Mesenchymal stem cell (in vitro differentiated cells and primary cell): ENCODE measurements at regions not wholly inside any gene's neighbourhood (a gene's known extent, or its start where the extent isn't known, plus 50 kb on each side); places are given as distances from the start of the nearest gene placed in this dataset.

Source experiments
- DNase-seq: peaks from one replicate; pipeline ENCODE4 v3.0.0-alpha.2; 2013
- H2AFZ ChIP-seq: one replicate; pipeline ENCODE4 v1.6.1; 2013; ENCODE audit warnings: low read depth, mild to moderate bottlenecking, control low read depth, inconsistent platforms, low read length, moderate library complexity
- H2AK5ac ChIP-seq: 2 replicates; pipeline ENCODE4 v1.6.1; 2013; ENCODE audit warnings: low read length, moderate library complexity, mild to moderate bottlenecking, inconsistent platforms; ENCODE audit not compliant: severe bottlenecking
- H2BK120ac ChIP-seq: one replicate; pipeline ENCODE4 v1.6.1; 2013; ENCODE audit warnings: low read depth, mild to moderate bottlenecking, inconsistent platforms, low read length, moderate library complexity
- H2BK12ac ChIP-seq, 2 experiments: one replicate each; pipeline ENCODE4 v1.6.1; 2013; ENCODE audit warnings: inconsistent platforms in 2 of 2, low read length in 2 of 2, mild to moderate bottlenecking in 2 of 2, moderate library complexity in 2 of 2, control low read depth in 1 of 2
- H2BK15ac ChIP-seq: one replicate; pipeline ENCODE4 v1.6.1; 2013; ENCODE audit warnings: mild to moderate bottlenecking, low read depth, inconsistent platforms; ENCODE audit not compliant: poor library complexity, severe bottlenecking
- H2BK5ac ChIP-seq: 2 replicates; pipeline ENCODE4 v1.6.1; 2013; ENCODE audit warnings: low read depth, mild to moderate bottlenecking, low read length, control low read depth, inconsistent platforms; ENCODE audit not compliant: poor library complexity, severe bottlenecking
- H3K14ac ChIP-seq, 2 experiments: one replicate each; pipeline ENCODE4 v1.6.1; 2013; ENCODE audit warnings: inconsistent platforms in 2 of 2, low read length in 2 of 2, control low read depth in 1 of 2, mild to moderate bottlenecking in 1 of 2, moderate library complexity in 1 of 2
- H3K18ac ChIP-seq, 2 experiments: one replicate each; pipeline ENCODE4 v1.6.1; 2013; ENCODE audit warnings: inconsistent platforms in 2 of 2, low read length in 2 of 2, control low read depth in 1 of 2, low read depth in 1 of 2, mild to moderate bottlenecking in 1 of 2
- H3K23ac ChIP-seq, 2 experiments: one replicate each; pipeline ENCODE4 v1.6.1; 2013; ENCODE audit warnings: inconsistent platforms in 2 of 2, low read length in 2 of 2, mild to moderate bottlenecking in 2 of 2, moderate library complexity in 2 of 2, control low read depth in 1 of 2
- H3K27ac ChIP-seq: 2 replicates; pipeline ENCODE4 v1.5.1; 2013; ENCODE audit warnings: mild to moderate bottlenecking, moderate library complexity, low read length, control low read depth, inconsistent platforms; ENCODE audit not compliant: poor library complexity, severe bottlenecking
- H3K27me3 ChIP-seq, 2 experiments: 2 replicates each; pipeline versions ENCODE4 v1.6.1 to v1.7.0; 2013; ENCODE audit warnings: low read length in 2 of 2, mild to moderate bottlenecking in 2 of 2, moderate library complexity in 2 of 2, control low read depth in 1 of 2, inconsistent platforms in 1 of 2; ENCODE audit not compliant: control insufficient read depth in 1 of 2, insufficient read depth in 1 of 2
- H3K36me3 ChIP-seq, 2 experiments: 2 replicates each; pipeline versions ENCODE4 v1.6.1 to v1.7.0; 2013; ENCODE audit warnings: low read length in 2 of 2, control low read depth in 1 of 2, inconsistent platforms in 1 of 2, low read depth in 1 of 2, mild to moderate bottlenecking in 1 of 2; ENCODE audit not compliant: insufficient read depth in 2 of 2, control insufficient read depth in 1 of 2
- H3K4ac ChIP-seq, 2 experiments: one replicate each; pipeline ENCODE4 v1.6.1; 2013; ENCODE audit warnings: inconsistent platforms in 2 of 2, low read length in 2 of 2, mild to moderate bottlenecking in 2 of 2, moderate library complexity in 2 of 2, control low read depth in 1 of 2, low read depth in 1 of 2
- H3K4me1 ChIP-seq: 2 replicates; pipeline ENCODE4 v1.6.1; 2013; ENCODE audit warnings: low read depth, low read length, control low read depth; ENCODE audit not compliant: control insufficient read depth, insufficient read depth
- H3K4me2 ChIP-seq: 2 replicates; pipeline ENCODE4 v1.6.1; 2013; ENCODE audit warnings: low read length, mild to moderate bottlenecking, inconsistent platforms; ENCODE audit not compliant: poor library complexity, severe bottlenecking
- H3K4me3 ChIP-seq, 2 experiments: 2 replicates each; pipeline versions ENCODE4 v1.5.1 to v1.7.0; 2013; ENCODE audit warnings: low read length in 2 of 2, mild to moderate bottlenecking in 2 of 2, control low read depth in 1 of 2, low read depth in 1 of 2; ENCODE audit not compliant: insufficient read depth in 1 of 2
- H3K79me1 ChIP-seq: replicated peaks from 2 replicates; pipeline ENCODE4 v1.6.1; 2013; ENCODE audit warnings: mild to moderate bottlenecking, control low read depth, low read length, inconsistent platforms; ENCODE audit not compliant: poor library complexity, severe bottlenecking
- H3K9ac ChIP-seq: 2 replicates; pipeline ENCODE4 v1.7.0; 2013; ENCODE audit warnings: mild to moderate bottlenecking, low read length, moderate library complexity
- H3K9me3 ChIP-seq: 2 replicates; pipeline ENCODE4 v1.7.0; 2013; ENCODE audit warnings: mild to moderate bottlenecking, low read length; ENCODE audit not compliant: control insufficient read depth
- H4K8ac ChIP-seq: one replicate; pipeline ENCODE4 v1.6.1; 2013; ENCODE audit warnings: inconsistent platforms, mild to moderate bottlenecking, low read length, moderate library complexity
- H4K91ac ChIP-seq: one replicate; pipeline ENCODE4 v1.6.1; 2013; ENCODE audit warnings: mild to moderate bottlenecking, low read length, inconsistent platforms
- WGBS: methylation state at CpG from one replicate; pipeline ENCODE4 v1.1.7; 2013; ENCODE audit warnings: mixed read lengths; 5-methylcytosine and 5-hydroxymethylcytosine counted together

GRCh38 chr3:5423076-5423475 lies 235.6 kb downstream of the EDEM1 start:
- no peak overlapping the region for H2BK5ac ChIP-seq

DNA sequence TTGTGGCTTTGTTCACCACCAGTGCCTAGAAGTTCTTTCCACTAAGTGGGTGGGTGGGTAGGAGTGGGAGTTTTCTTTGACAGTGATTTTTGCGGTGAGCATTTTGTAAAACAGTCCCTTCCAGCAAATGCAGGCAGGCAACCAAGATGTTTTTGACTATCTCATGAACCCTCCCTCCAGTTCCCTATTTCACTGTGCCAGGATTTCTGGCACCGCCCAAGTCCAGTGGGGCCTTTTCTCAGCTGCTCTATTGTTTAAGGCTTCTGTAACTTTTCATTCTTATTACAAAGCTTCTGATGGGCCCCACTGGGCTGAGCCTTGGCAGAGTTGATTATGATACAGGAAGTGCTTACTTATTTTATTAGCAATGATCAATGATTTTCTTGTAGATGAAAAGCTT lies 236.0 kb downstream of the EDEM1 start:
- no peak overlapping the region for H2BK120ac ChIP-seq
- no peak overlapping the region for H3K4me2 ChIP-seq
- no peak overlapping the region for H3K4ac ChIP-seq
- H2BK15ac ChIP-seq, result no peak overlapping the region
- H3K18ac ChIP-seq, result no peak overlapping the region
- H3K9ac ChIP-seq, result no peak overlapping the region
- H3K4me3 ChIP-seq, result no peak overlapping the region
- peaks cover 4 to 8% of the 10 kb centered on the region in 2 experiments for H3K27me3 ChIP-seq
- no peaks in the 10 kb centered on the region for H3K79me1 ChIP-seq
- no peak overlapping the region for H3K23ac ChIP-seq
- H4K8ac ChIP-seq, result no peak overlapping the region
- no peaks in the 10 kb centered on the region for H3K4me1 ChIP-seq
- H2BK12ac ChIP-seq, result no peak overlapping the region
- no peak overlapping the region for H3K27ac ChIP-seq
- H4K91ac ChIP-seq, result no peak overlapping the region
- no peaks in the 10 kb centered on the region for H3K9me3 ChIP-seq
- DNase-seq, result no peak
- H2BK5ac ChIP-seq, result no peak overlapping the region
- H3K36me3 ChIP-seq, result no peaks in the 10 kb centered on the region
- H2AFZ ChIP-seq, result no peak overlapping the region
- no peak overlapping the region for H3K14ac ChIP-seq
- H2AK5ac ChIP-seq, result no peak overlapping the region
- 100% methylated on average over 1 of the region's 2 CpGs for WGBS

More at GRCh38 chr3:5423076-5423475, 235.6 kb downstream of the EDEM1 start:
- no peak overlapping the region for H3K14ac ChIP-seq
- no peak overlapping the region for H3K4me2 ChIP-seq
- no peak overlapping the region for H3K23ac ChIP-seq
- no peak overlapping the region for H2BK120ac ChIP-seq
- no peaks in the 10 kb centered on the region for H3K79me1 ChIP-seq
- peaks cover 4 to 5% of the 10 kb centered on the region in 2 experiments for H3K27me3 ChIP-seq
- WGBS, result 86% methylated on average over 4 of the region's 4 CpGs
- no peak overlapping the region for H4K91ac ChIP-seq
- no peak for DNase-seq
- no peak overlapping the region for H2BK15ac ChIP-seq
- no peak overlapping the region for H3K18ac ChIP-seq
- no peak overlapping the region for H2BK12ac ChIP-seq
- no peak overlapping the region for H2AK5ac ChIP-seq
- H3K27ac ChIP-seq, result no peak overlapping the region
- no peaks in the 10 kb centered on the region for H3K36me3 ChIP-seq
- no peak overlapping the region for H3K9ac ChIP-seq
- H3K4me3 ChIP-seq, result no peak overlapping the region
- H2AFZ ChIP-seq, result no peak overlapping the region
- no peak overlapping the region for H3K4ac ChIP-seq
- H3K9me3 ChIP-seq, result no peaks in the 10 kb centered on the region
- H4K8ac ChIP-seq, result no peak overlapping the region
- no peaks in the 10 kb centered on the region for H3K4me1 ChIP-seq

DNA sequence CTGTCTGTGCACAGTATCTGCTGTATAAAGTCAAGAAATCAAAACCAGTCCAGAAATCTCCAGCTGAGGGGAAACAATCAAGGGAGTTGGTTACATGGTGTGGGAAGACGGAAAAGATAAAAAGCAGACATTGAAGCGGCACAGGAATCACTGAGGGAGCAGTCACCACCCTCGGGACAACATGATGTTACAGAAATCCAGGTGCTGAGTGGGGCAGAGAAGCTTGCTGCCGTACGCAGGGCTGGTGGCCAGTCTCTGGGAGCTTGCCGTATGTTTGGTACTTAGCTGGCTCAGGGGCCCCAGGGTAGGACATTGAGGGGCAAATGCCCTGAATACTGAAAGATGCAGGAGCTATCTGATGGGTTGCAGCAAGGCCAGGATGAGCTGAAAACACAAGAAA lies 237.9 kb downstream of the EDEM1 start:
- no peak overlapping the region for H3K4ac ChIP-seq
- H4K8ac ChIP-seq, result no peak overlapping the region
- H2AFZ ChIP-seq, result no peak overlapping the region
- H2BK15ac ChIP-seq, result no peak overlapping the region
- H2BK5ac ChIP-seq, result no peak overlapping the region
- peaks cover 4 to 8% of the 10 kb centered on the region in 2 experiments for H3K27me3 ChIP-seq
- H3K14ac ChIP-seq, result no peak overlapping the region
- H3K9ac ChIP-seq, result no peak overlapping the region
- no peak overlapping the region for H2AK5ac ChIP-seq
- no peaks in the 10 kb centered on the region for H3K4me1 ChIP-seq
- H3K27ac ChIP-seq, result no peak overlapping the region
- no peak overlapping the region for H3K18ac ChIP-seq
- H2BK120ac ChIP-seq, result no peak overlapping the region
- no peaks in the 10 kb centered on the region for H3K9me3 ChIP-seq
- H3K79me1 ChIP-seq, result no peaks in the 10 kb centered on the region
- no peak overlapping the region for H3K4me2 ChIP-seq
- 91% methylated on average over 6 of the region's 6 CpGs for WGBS
- no peak overlapping the region for H4K91ac ChIP-seq
- H3K23ac ChIP-seq, result no peak overlapping the region
- no peak for DNase-seq
- no peak overlapping the region for H3K4me3 ChIP-seq
- H2BK12ac ChIP-seq, result no peak overlapping the region
- H3K36me3 ChIP-seq, result no peaks in the 10 kb centered on the region

DNA sequence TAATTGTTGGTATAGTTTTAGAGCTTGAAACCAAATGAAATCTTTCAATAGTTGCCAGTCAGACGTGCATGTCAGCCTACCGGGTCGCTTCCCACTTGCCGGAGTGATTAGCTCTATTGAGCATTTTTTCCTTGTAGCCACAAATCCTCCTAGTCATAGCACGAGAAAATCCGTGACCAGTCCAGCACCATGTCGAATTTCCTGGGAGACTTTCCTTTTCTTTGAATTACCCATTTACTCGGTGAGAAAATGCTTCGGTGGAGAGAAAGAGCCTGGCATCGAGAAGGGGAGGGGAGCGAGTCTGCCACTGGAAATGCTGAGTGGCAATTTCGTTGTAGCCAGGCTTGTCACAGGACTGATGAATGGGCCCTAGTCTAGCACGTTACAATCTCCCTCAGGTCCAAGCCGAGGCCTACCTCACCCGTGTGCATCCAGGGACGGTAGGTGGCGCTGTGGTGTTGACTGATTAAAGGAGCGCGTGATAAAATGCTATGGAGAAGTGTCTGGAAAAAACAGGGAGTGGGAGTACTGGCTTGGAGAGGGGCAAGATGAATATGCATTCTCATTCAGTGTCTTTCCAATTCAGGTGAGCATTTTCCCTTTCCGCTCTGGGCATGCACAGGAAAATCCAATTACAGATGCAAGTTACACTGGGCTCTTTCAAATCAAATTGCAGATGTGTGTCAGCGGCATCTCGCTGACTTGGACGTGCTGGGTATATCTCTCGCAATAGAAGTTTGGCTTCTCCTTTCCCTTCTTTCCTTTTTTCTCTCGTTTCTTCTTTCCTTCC lies 238.8 kb downstream of the EDEM1 start:
- Histone ChIP-seq H2BK120ac (no peak overlapping the region), H2BK12ac (no peak overlapping the region), H2AFZ (no peak overlapping the region), H3K9me3 (no peaks in the 10 kb centered on the region), H3K79me1 (no peaks in the 10 kb centered on the region), H3K14ac (no peak overlapping the region), H3K23ac (no peak overlapping the region), H3K18ac (no peak overlapping the region), H2BK5ac (no peak overlapping the region), H4K91ac (no peak overlapping the region), H3K4ac (no peak overlapping the region), H4K8ac (no peak overlapping the region), H3K4me3 (no peak overlapping the region), H3K9ac (peak overlapping the region; percentile 39), H3K4me1 (no peaks in the 10 kb centered on the region), H3K27ac (no peak overlapping the region), H2BK15ac (no peak overlapping the region), H3K36me3 (no peaks in the 10 kb centered on the region), H3K4me2 (no peak overlapping the region), H2AK5ac (no peak overlapping the region), H3K27me3 (peaks cover 4 to 8% of the 10 kb centered on the region in 2 experiments)
- WGBS, result 45% methylated on average over 25 of the region's 25 CpGs
- DNase-seq, result peak; percentile 55
